ENCODE measurements at regions not wholly inside any gene's neighbourhood (a gene's known extent, or its start where the extent isn't known, plus 50 kb on each side); places are given as distances from the start of the nearest gene placed in this dataset.

- TF ChIP-seq POLR2A (IDR thresholded peaks at IDR 0.05), result no peak
- TF ChIP-seq POLR2AphosphoS5 (IDR thresholded peaks at IDR 0.05), result peak in 1 of 2 donors; percentile 44
Measured at GRCh38 chr10:78805176-78805575, 263.6 kb upstream of the ZMIZ1 start.
